ENCODE measurements at regions not wholly inside any gene's neighbourhood (a gene's known extent, or its start where the extent isn't known, plus 50 kb on each side); places are given as distances from the start of the nearest gene placed in this dataset.
"Not testable (repeated sequence)": the region's sequence is repeated elsewhere in the genome, so short reads cannot be mapped to it uniquely, and the experiment has no call there.

- no peak for DNase-seq (ENCODE audit: low spot score)
These were observed 388.1 kb upstream of the ACO1 start for GRCh38 chr9:31996331-31996730.

GRCh38 chr9:32004431-32005076 is 379.9 kb upstream of the ACO1 start:
- DNase-seq (ENCODE audit: low spot score): no peak

GRCh38 chr9:32010322-32010721 is 374.1 kb upstream of the ACO1 start:
- no peak for DNase-seq (ENCODE audit: low spot score)

- DNase-seq (ENCODE audit: low spot score): no peak
These were observed 373.4 kb upstream of the ACO1 start for GRCh38 chr9:32011049-32011448.

GRCh38 chr9:32015795-32016194 is 368.6 kb upstream of the ACO1 start:
- no peak for DNase-seq (ENCODE audit: low spot score)

GRCh38 chr9:32045513-32045912 is 338.9 kb upstream of the ACO1 start:
- DNase-seq (ENCODE audit: low spot score): no peak

- no peak for DNase-seq (ENCODE audit: low spot score)
These were observed 317.2 kb upstream of the ACO1 start for GRCh38 chr9:32067261-32067660.

- no peak for DNase-seq (ENCODE audit: low spot score)
These were observed 315.2 kb upstream of the ACO1 start for GRCh38 chr9:32069169-32069813.

- no peak for DNase-seq (ENCODE audit: low spot score)
These were observed 314.5 kb upstream of the ACO1 start for GRCh38 chr9:32069969-32070368.

GRCh38 chr9:32072570-32072969 is 311.9 kb upstream of the ACO1 start:
- DNase-seq (ENCODE audit: low spot score): no peak

GRCh38 chr9:32092031-32092430 is 292.4 kb upstream of the ACO1 start:
- no peak for DNase-seq (ENCODE audit: low spot score)

- no peak for DNase-seq (ENCODE audit: low spot score)
These were observed 267.2 kb upstream of the ACO1 start for GRCh38 chr9:32117291-32117690.

- no peak for DNase-seq (ENCODE audit: low spot score)
These were observed 255.9 kb upstream of the ACO1 start for GRCh38 chr9:32128546-32128945.

- DNase-seq (ENCODE audit: low spot score): not testable (repeated sequence)
These were observed 253.7 kb upstream of the ACO1 start for GRCh38 chr9:32130709-32131108.

GRCh38 chr9:32136700-32137339 is 247.6 kb upstream of the ACO1 start:
- no peak for DNase-seq (ENCODE audit: low spot score)

- no peak for DNase-seq (ENCODE audit: low spot score)
These were observed 242.4 kb upstream of the ACO1 start for GRCh38 chr9:32142074-32142473.

- DNase-seq (ENCODE audit: low spot score): not testable (repeated sequence)
These were observed 235.9 kb upstream of the ACO1 start for GRCh38 chr9:32148553-32148952.

- DNase-seq (ENCODE audit: low spot score): no peak
These were observed 223.2 kb upstream of the ACO1 start for GRCh38 chr9:32161209-32161608.

- DNase-seq (ENCODE audit: low spot score): no peak
These were observed 222.7 kb upstream of the ACO1 start for GRCh38 chr9:32161720-32162119.

GRCh38 chr9:32166316-32166715 is 218.1 kb upstream of the ACO1 start:
- not testable (repeated sequence) for DNase-seq (ENCODE audit: low spot score)

GRCh38 chr9:32171339-32171738 is 213.1 kb upstream of the ACO1 start:
- no peak for DNase-seq (ENCODE audit: low spot score)

- DNase-seq (ENCODE audit: low spot score): no peak
These were observed 212.2 kb upstream of the ACO1 start for GRCh38 chr9:32172256-32172655.

- DNase-seq (ENCODE audit: low spot score): no peak
These were observed 207.0 kb upstream of the ACO1 start for GRCh38 chr9:32177396-32177795.

- no peak for DNase-seq (ENCODE audit: low spot score)
These were observed 203.8 kb upstream of the ACO1 start for GRCh38 chr9:32180597-32180996.

Data from AG08396 (cell line).